NT2/D1 (cell line): ENCODE measurements at regions not wholly inside any gene's neighbourhood (a gene's known extent, or its start where the extent isn't known, plus 50 kb on each side); places are given as distances from the start of the nearest gene placed in this dataset.

Experiments
- SUZ12 ChIP-seq: IDR thresholded peaks from 2 replicates; pipeline ENCODE4 v1.6.1; 2011; ENCODE audit not compliant: insufficient read length, insufficient read depth; ENCODE audit errors: extremely low read depth
- YY1 ChIP-seq: IDR thresholded peaks from 2 replicates; pipeline ENCODE4 v1.6.1; 2011; ENCODE audit not compliant: insufficient read length, insufficient read depth
- ZNF274 ChIP-seq: IDR thresholded peaks from 2 replicates; pipeline ENCODE4 v1.6.1; 2011; ENCODE audit warnings: mild to moderate bottlenecking, low read depth, low read length

DNA sequence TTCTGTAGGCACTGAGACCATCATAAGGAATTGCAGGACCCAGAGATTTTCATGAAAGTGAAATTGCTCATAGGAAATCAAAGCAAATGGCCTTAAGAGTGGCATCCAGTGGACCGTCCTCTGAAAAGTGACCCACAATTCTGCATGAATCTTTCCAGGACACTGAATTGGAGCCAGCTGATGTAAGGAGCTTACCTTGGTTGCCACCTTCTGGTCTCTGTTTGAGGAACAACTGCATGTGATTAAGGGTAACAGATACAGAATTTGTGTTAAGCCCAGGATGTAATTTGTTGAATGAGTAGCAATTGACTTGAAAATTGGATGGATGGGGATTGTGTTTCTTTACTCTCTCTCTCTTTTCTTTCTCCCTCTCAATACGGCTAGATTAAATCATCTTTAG, 49.9 kb upstream of the GAS1 start:
- no peak for TF ChIP-seq YY1
- TF ChIP-seq ZNF274 = no peak
- no peak for TF ChIP-seq SUZ12
